GM18499 (cell line): ENCODE measurements at regions not wholly inside any gene's neighbourhood (a gene's known extent, or its start where the extent isn't known, plus 50 kb on each side); places are given as distances from the start of the nearest gene placed in this dataset.
A peak's percentile ranks its signal among the peaks of the same experiment; 100 is the strongest.

Experiments used
- ATAC-seq: cut with Tn5 transposase; IDR thresholded peaks from one replicate; pipeline ENCODE4 v1.9.1; 2021; ENCODE audit warnings: moderate number of reproducible peaks; ENCODE audit not compliant: insufficient read depth, unreplicated experiment

- peak; percentile 89 for ATAC-seq
These were observed 104.4 kb upstream of the ARHGAP24 start for GRCh38 chr4:85370400-85371032.

- ATAC-seq, result no peak
These were observed 102.0 kb upstream of the ARHGAP24 start for GRCh38 chr4:85372966-85373365.

GRCh38 chr4:85376285-85376684, 98.7 kb upstream of the ARHGAP24 start:
- no peak for ATAC-seq

- no peak for ATAC-seq
These were observed 93.0 kb upstream of the ARHGAP24 start for GRCh38 chr4:85381968-85382367.

- no peak for ATAC-seq
These were observed 83.9 kb upstream of the ARHGAP24 start for GRCh38 chr4:85391071-85391470.

GRCh38 chr4:85391589-85392410, 83.2 kb upstream of the ARHGAP24 start:
- peak; percentile 84 for ATAC-seq

- peak; percentile 68 for ATAC-seq
These were observed 81.7 kb upstream of the ARHGAP24 start for GRCh38 chr4:85393201-85393600.

- ATAC-seq, result no peak
These were observed 76.7 kb upstream of the ARHGAP24 start for GRCh38 chr4:85398276-85398675.

GRCh38 chr4:85399270-85399669, 75.7 kb upstream of the ARHGAP24 start:
- peak; percentile 87 for ATAC-seq

- ATAC-seq, result no peak
These were observed 72.6 kb upstream of the ARHGAP24 start for GRCh38 chr4:85402371-85402770.

GRCh38 chr4:85406185-85406584, 68.8 kb upstream of the ARHGAP24 start:
- no peak for ATAC-seq

- ATAC-seq, result no peak
These were observed 67.4 kb upstream of the ARHGAP24 start for GRCh38 chr4:85407546-85407945.

GRCh38 chr4:85408301-85408700, 66.6 kb upstream of the ARHGAP24 start:
- no peak for ATAC-seq

- no peak for ATAC-seq
These were observed 65.7 kb upstream of the ARHGAP24 start for GRCh38 chr4:85409251-85409650.

- ATAC-seq, result no peak
These were observed 63.6 kb upstream of the ARHGAP24 start for GRCh38 chr4:85411386-85411785.

GRCh38 chr4:85414972-85415371, 60.0 kb upstream of the ARHGAP24 start:
- ATAC-seq, result no peak

- no peak for ATAC-seq
These were observed 58.9 kb upstream of the ARHGAP24 start for GRCh38 chr4:85416094-85416493.

- ATAC-seq, result no peak
These were observed 55.8 kb upstream of the ARHGAP24 start for GRCh38 chr4:85419103-85419502.

GRCh38 chr4:85420831-85421230, 54.1 kb upstream of the ARHGAP24 start:
- no peak for ATAC-seq

GRCh38 chr4:85423431-85423830, 51.5 kb upstream of the ARHGAP24 start:
- ATAC-seq, result no peak
